ENCODE measurements at regions not wholly inside any gene's neighbourhood (a gene's known extent, or its start where the extent isn't known, plus 50 kb on each side); places are given as distances from the start of the nearest gene placed in this dataset.

DNA sequence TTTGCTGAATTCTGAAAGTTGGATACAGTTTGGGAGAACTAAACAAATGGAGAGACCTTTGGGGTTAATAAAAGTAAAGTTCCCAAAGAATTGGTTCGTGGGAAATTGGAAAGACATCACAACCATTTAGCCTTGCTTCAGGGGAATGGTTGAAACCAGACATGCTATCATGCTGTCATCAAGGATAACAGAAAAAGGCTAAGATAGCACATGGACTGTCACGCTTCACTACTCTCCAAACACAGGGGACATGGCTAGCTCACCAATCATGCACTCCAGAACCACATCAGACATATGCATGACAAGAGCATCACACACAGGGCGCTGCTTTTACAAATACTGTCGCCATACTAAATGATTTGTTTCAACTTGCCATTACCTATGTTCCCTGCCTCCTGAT is 671.7 kb upstream of the ROBO1 start:
- Histone ChIP-seq H3K27me3 (no peaks in the 10 kb centered on the region), H3K4me3 (no peak overlapping the region), H3K9me3 (peaks cover 0 to 2% (median 0%) of the 10 kb centered on the region in 4 donors), H3K27ac (no peak overlapping the region), H3K36me3 (no peaks in the 10 kb centered on the region), H3K4me1 (no peaks in the 10 kb centered on the region)
- TF ChIP-seq POLR2A (IDR thresholded peaks at IDR 0.05) (no peak), EP300 (IDR thresholded peaks at IDR 0.05) (no peak)
- TF ChIP-seq, protein P1, sequence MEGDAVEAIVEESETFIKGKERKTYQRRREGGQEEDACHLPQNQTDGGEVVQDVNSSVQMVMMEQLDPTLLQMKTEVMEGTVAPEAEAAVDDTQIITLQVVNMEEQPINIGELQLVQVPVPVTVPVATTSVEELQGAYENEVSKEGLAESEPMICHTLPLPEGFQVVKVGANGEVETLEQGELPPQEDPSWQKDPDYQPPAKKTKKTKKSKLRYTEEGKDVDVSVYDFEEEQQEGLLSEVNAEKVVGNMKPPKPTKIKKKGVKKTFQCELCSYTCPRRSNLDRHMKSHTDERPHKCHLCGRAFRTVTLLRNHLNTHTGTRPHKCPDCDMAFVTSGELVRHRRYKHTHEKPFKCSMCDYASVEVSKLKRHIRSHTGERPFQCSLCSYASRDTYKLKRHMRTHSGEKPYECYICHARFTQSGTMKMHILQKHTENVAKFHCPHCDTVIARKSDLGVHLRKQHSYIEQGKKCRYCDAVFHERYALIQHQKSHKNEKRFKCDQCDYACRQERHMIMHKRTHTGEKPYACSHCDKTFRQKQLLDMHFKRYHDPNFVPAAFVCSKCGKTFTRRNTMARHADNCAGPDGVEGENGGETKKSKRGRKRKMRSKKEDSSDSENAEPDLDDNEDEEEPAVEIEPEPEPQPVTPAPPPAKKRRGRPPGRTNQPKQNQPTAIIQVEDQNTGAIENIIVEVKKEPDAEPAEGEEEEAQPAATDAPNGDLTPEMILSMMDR (IDR thresholded peaks at IDR 0.05) = no peak
- WGBS, 2 donors = 66 to 73% methylated on average over 4 of the region's 4 CpGs
- no peak for DNase-seq (ENCODE audit: low spot score in 2 of 2)

DNA sequence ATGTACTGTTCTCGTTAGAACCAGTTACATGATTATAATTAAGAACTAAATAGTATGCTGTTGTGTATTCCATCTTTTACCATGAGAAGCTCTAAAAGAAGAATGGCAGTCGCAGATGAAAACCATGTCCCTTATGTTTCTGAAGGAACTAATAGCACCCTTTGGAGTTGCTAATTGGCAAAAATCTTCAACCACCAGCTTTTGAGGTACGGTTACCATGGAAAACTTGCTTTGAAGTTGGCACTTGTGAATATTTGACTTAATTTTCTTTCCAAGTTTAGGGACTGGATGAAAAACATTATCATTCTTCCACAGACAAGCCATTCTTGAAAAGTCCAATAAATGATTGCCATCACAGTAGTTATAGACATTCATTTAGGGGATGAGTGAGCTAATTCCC is 666.6 kb upstream of the ROBO1 start:
- WGBS, 2 donors = 79 to 88% methylated on average over 3 of the region's 3 CpGs
- Histone ChIP-seq H3K4me3 (no peak overlapping the region), H3K4me1 (no peaks in the 10 kb centered on the region), H3K27me3 (no peaks in the 10 kb centered on the region), H3K27ac (no peak overlapping the region), H3K36me3 (no peaks in the 10 kb centered on the region), H3K9me3 (no peaks in the 10 kb centered on the region)
- no peak for DNase-seq (ENCODE audit: low spot score in 2 of 2)
- TF ChIP-seq, protein P1 (IDR thresholded peaks at IDR 0.05) = no peak
- TF ChIP-seq EP300 (IDR thresholded peaks at IDR 0.05) (no peak), POLR2A (IDR thresholded peaks at IDR 0.05) (no peak)

DNA sequence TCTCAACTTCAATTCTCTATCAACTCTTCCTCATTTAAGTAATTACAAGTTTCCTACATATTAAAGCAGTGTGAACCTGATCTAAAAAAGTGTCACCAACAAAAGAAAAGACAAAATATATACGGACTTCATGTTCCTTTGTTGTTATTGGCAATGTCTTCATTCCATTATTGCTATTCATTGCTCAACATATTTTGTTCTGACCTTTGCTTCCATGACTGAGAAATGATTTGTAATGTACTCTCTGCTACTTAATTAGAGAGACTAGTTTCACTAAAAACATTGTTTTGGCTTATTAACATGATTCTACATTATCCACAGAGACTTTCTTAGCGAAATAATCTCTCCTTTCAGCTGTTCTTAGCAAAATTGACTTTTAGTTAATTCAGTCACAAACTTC is 657.2 kb upstream of the ROBO1 start:
- no peak overlapping the region for H3K4me3 ChIP-seq
- no peaks in the 10 kb centered on the region for H3K9me3 ChIP-seq
- TF ChIP-seq POLR2A (IDR thresholded peaks at IDR 0.05) (no peak), EP300 (IDR thresholded peaks at IDR 0.05) (no peak)
- TF ChIP-seq, protein P1 (IDR thresholded peaks at IDR 0.05) = no peak
- 9 to 11% methylated on average over 2 of the region's 2 CpGs for WGBS, 2 donors
- H3K27ac ChIP-seq = no peak overlapping the region
- no peaks in the 10 kb centered on the region for H3K36me3 ChIP-seq
- no peaks in the 10 kb centered on the region for H3K27me3 ChIP-seq
- no peaks in the 10 kb centered on the region for H3K4me1 ChIP-seq
- DNase-seq (ENCODE audit: low spot score in 2 of 2) = no peak

DNA sequence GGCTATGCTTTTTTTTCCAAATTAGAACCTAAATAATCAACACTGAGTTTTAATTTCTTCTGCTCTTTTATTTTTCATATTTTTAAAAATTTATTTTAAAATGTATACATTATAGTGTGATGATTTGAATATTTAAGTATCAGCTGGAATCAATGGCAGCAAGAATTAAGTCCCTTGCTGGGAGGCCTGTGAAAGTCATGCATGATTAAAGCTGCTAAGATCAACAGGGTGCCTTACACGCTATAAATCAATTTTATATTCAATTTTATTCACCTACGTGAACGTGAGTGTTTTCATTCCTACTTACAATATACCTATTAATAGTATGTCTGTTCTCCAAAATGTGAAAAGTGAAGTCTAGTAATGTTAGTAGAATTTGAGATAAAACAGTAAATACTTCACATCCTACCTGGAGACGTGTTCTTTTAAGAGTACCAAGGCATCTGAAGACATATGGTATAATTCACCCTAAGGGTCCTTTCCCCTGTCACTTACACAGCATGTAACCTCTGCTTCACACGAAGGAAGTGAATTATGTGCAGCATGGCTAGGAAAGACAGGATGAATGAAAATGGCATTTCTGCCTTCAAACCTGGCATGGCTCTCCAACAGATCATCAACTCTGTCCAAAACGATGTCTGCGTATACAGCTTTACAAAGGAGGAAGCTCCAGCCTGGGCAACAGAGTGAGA is 640.4 kb upstream of the ROBO1 start:
- 65 to 66% methylated on average over 7 of the region's 7 CpGs for WGBS, 2 donors

DNA sequence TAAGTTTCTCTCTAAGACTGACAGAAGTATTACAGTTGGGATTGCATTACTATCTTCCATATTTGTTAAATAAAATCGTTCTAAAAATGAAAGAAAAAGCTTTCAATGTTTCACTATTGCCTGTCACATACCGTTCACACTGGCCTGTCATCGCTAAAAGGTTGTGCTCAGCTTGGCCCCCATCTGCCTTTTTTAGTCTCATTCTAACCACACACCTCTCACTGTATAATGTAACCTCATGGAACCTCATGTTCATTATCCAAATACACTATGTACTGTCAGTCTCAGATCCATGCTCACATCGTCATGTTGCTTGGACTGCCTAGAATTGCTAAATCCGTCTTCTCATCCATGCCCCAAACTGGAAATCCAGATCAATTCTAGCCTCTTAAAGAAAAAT is 637.8 kb upstream of the ROBO1 start:
- 93 to 96% methylated on average over 5 of the region's 5 CpGs for WGBS, 2 donors
- Histone ChIP-seq H3K4me1 (no peaks in the 10 kb centered on the region), H3K9me3 (peaks cover 0 to 3% (median 0%) of the 10 kb centered on the region in 4 donors), H3K4me3 (no peak overlapping the region), H3K27me3 (no peaks in the 10 kb centered on the region), H3K36me3 (no peaks in the 10 kb centered on the region), H3K27ac (no peak overlapping the region)
- no peak for TF ChIP-seq POLR2A (IDR thresholded peaks at IDR 0.05)
- TF ChIP-seq EP300 (IDR thresholded peaks at IDR 0.05) = no peak
- TF ChIP-seq, protein P1 (IDR thresholded peaks at IDR 0.05) = no peak
- no peak for DNase-seq (ENCODE audit: low spot score in 2 of 2)

More for the DNA sequence above, 640.4 kb upstream of the ROBO1 start:
- DNase-seq (ENCODE audit: low spot score in 2 of 2) = no peak
- Histone ChIP-seq H3K9me3 (no peaks in the 10 kb centered on the region), H3K27me3 (no peaks in the 10 kb centered on the region), H3K36me3 (no peaks in the 10 kb centered on the region), H3K27ac (no peak overlapping the region), H3K4me1 (no peaks in the 10 kb centered on the region), H3K4me3 (no peak overlapping the region)
- TF ChIP-seq, protein P1 (IDR thresholded peaks at IDR 0.05) = no peak
- no peak for TF ChIP-seq POLR2A (IDR thresholded peaks at IDR 0.05)
- TF ChIP-seq EP300 (IDR thresholded peaks at IDR 0.05) = no peak

Measured in tibial nerve (tissue), 4 donors.